AG08395 (cell line): ENCODE measurements at regions not wholly inside any gene's neighbourhood (a gene's known extent, or its start where the extent isn't known, plus 50 kb on each side); places are given as distances from the start of the nearest gene placed in this dataset.
"Not testable (repeated sequence)": the region's sequence is repeated elsewhere in the genome, so short reads cannot be mapped to it uniquely, and the experiment has no call there.

Source experiments
- DNase-seq: peaks from one replicate; pipeline ENCODE4 v3.0.0; 2012; ENCODE audit warnings: mixed read lengths, low spot score

- DNase-seq = no peak
Measured at GRCh38 chr3:88291486-88291885, 141.7 kb downstream of the C3orf38 start.

GRCh38 chr3:88298189-88298588 lies 148.4 kb downstream of the C3orf38 start:
- DNase-seq = no peak

GRCh38 chr3:88301273-88301995 lies 151.7 kb downstream of the C3orf38 start:
- DNase-seq = no peak

GRCh38 chr3:88301996-88302393 lies 152.2 kb downstream of the C3orf38 start:
- DNase-seq = no peak

GRCh38 chr3:88303331-88303904 lies 153.7 kb downstream of the C3orf38 start:
- not testable (repeated sequence) for DNase-seq

- DNase-seq = no peak
Measured at GRCh38 chr3:88307666-88308065, 157.9 kb downstream of the C3orf38 start.

GRCh38 chr3:88311826-88312225 lies 162.1 kb downstream of the C3orf38 start:
- DNase-seq = no peak

- no peak for DNase-seq
Measured at GRCh38 chr3:88312256-88312655, 162.5 kb downstream of the C3orf38 start.

- no peak for DNase-seq
Measured at GRCh38 chr3:88318067-88318466, 168.3 kb downstream of the C3orf38 start.

- DNase-seq = no peak
Measured at GRCh38 chr3:88321363-88322050, 171.7 kb downstream of the C3orf38 start.

GRCh38 chr3:88324788-88325187 lies 175.0 kb downstream of the C3orf38 start:
- no peak for DNase-seq

GRCh38 chr3:88334187-88334868 lies 184.6 kb downstream of the C3orf38 start:
- no peak for DNase-seq

GRCh38 chr3:88336894-88337293 lies 187.1 kb downstream of the C3orf38 start:
- no peak for DNase-seq

GRCh38 chr3:88343264-88343663 lies 193.5 kb downstream of the C3orf38 start:
- no peak for DNase-seq

- DNase-seq = no peak
Measured at GRCh38 chr3:88346643-88347042, 196.9 kb downstream of the C3orf38 start.

GRCh38 chr3:88362428-88362827 lies 212.7 kb downstream of the C3orf38 start:
- DNase-seq = no peak

GRCh38 chr3:88364926-88365325 lies 215.2 kb downstream of the C3orf38 start:
- no peak for DNase-seq

- DNase-seq = no peak
Measured at GRCh38 chr3:88369337-88369736, 219.6 kb downstream of the C3orf38 start.

GRCh38 chr3:88369767-88370166 lies 220.0 kb downstream of the C3orf38 start:
- no peak for DNase-seq

- no peak for DNase-seq
Measured at GRCh38 chr3:88385090-88385489, 235.3 kb downstream of the C3orf38 start.

- DNase-seq = no peak
Measured at GRCh38 chr3:88398581-88398980, 248.8 kb downstream of the C3orf38 start.

GRCh38 chr3:88403319-88403718 lies 253.6 kb downstream of the C3orf38 start:
- DNase-seq = no peak

GRCh38 chr3:88408097-88408496 lies 258.3 kb downstream of the C3orf38 start:
- no peak for DNase-seq
